HG03103 (cell line): ENCODE measurements at regions not wholly inside any gene's neighbourhood (a gene's known extent, or its start where the extent isn't known, plus 50 kb on each side); places are given as distances from the start of the nearest gene placed in this dataset.
"Not testable (repeated sequence)": the region's sequence is repeated elsewhere in the genome, so short reads cannot be mapped to it uniquely, and the experiment has no call there.

ENCODE experiments used
- ATAC-seq: cut with Tn5 transposase; IDR thresholded peaks from one replicate; pipeline ENCODE4 v1.9.1; 2021; ENCODE audit warnings: low read depth; ENCODE audit not compliant: unreplicated experiment

DNA sequence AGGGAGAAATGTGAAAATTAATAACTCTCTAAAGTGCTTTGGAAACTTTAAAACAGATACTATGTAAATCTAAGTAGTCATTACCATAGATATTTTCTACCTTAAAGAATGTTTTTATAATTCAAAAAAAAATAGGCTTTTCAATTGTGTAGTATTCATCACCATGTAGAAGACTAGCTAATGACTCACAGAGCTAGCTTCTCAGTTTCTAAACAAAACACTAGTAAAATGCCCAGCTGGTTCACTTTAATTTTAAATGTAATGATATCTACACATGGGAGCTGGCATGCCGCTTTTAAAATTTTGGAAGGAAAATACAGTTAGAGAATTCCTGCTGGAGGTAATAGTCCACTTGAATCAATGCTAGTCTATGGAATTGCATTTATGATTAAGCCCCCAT lies 509.8 kb downstream of the CSNK1G3 start:
- no peak for ATAC-seq

GRCh38 chr5:124021066-124021641 lies 509.2 kb downstream of the CSNK1G3 start:
- no peak for ATAC-seq

- not testable (repeated sequence) for ATAC-seq
Observed at GRCh38 chr5:124017321-124017720, 505.3 kb downstream of the CSNK1G3 start.

GRCh38 chr5:124007675-124008398 lies 495.9 kb downstream of the CSNK1G3 start:
- no peak for ATAC-seq

GRCh38 chr5:124001036-124001615 lies 489.1 kb downstream of the CSNK1G3 start:
- no peak for ATAC-seq

DNA sequence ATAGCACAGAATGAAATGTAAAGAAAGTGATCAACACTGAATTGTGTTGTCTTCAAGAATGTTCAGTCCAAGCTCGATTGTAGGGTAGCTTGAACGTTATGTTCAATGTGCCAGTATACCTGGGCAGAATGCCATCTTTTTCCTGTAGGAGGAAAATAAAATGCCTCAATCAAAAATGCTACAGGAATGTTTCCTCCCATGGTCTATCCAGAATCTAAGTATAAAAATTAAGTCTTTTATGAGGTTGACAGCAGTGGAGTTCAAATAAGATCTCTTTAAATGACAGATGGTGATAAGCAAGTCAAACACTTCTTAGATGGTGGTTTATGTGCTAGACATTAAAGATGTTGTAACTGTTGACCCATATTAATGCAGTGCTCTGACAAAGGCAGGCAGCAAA lies 488.6 kb downstream of the CSNK1G3 start:
- ATAC-seq: no peak

DNA sequence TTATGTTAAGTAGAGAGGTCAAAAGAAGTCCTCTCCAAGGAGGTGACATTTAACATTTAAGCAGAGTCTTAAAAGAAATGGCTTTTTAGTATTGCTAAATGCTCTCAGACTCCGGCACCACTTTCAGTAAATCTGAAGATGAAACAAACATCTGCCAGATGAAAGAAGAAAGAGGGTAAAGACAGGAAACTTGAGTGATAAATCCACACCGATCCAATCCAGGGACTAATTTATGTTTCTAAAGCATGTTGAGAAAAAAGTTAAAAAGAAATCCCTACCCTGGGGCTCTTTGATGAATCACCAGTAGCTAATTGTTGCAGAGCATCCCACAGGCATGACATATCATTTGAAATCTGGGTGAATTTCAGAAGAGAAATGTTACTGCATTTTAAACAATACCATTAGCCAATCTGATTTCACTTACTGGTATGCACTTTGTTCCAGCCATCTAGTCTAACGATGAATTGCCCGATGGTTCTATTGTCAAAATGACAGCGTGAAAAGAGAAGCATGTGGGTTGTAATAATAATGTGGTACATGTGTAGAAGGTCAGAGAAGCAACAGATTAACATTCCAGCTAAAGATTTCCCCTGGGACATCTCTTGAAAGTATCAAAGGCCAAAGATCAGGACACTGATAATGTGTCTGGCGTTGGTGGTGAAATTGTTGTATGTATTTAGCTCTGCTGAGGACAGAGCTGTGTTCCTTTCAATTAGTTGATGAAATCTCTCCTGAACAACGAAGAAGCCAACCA lies 485.7 kb downstream of the CSNK1G3 start:
- ATAC-seq: no peak

DNA sequence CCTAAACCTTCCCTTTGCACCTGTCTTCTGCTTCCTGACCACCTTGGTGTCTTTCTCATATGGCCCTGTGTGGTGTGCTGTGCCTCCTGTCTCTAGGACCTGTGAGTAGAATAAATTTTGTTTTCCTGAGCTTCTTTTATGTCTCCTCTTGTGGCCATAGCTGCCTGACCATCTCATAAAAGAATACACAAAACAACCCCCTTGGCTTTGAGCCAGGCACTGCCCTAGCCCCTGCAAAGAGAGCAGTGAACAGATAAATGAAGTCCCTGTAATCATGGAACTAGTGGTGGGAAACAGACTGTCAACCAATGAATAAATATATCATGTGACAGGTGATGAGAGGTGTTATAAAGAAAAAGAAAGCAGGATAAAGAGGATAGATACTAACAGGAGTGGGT lies 485.1 kb downstream of the CSNK1G3 start:
- ATAC-seq: no peak

DNA sequence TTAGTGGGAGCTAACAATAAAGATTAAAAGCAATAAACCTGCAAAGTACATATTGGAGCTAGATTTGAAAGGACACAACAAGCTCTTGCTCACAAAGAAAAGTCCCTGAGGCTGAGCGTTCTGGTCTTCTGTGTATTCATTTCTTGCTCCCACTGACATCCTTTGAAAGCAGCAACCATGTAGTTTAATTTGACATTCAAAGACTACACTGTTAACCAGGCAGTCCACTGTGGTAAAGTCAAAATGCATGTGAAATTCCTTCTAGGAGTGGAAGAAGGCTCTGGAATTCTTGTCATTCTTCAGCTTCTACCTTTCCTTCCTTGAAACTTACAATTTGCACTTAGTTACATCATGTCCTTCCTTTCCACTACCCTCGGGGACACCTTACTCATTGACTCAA lies 480.7 kb downstream of the CSNK1G3 start:
- ATAC-seq: no peak

- ATAC-seq: no peak
Observed at GRCh38 chr5:123987956-123988355, 476.0 kb downstream of the CSNK1G3 start.

- peak; percentile 87 for ATAC-seq
Observed at GRCh38 chr5:123976379-123977033, 464.5 kb downstream of the CSNK1G3 start.

GRCh38 chr5:123975521-123975920 lies 463.5 kb downstream of the CSNK1G3 start:
- ATAC-seq: not testable (repeated sequence)

- ATAC-seq: no peak
Observed at GRCh38 chr5:123966781-123967180, 454.8 kb downstream of the CSNK1G3 start.

- ATAC-seq: no peak
Observed at GRCh38 chr5:123965626-123966025, 453.6 kb downstream of the CSNK1G3 start.

- ATAC-seq: no peak
Observed at GRCh38 chr5:123964884-123965283, 452.9 kb downstream of the CSNK1G3 start.

DNA sequence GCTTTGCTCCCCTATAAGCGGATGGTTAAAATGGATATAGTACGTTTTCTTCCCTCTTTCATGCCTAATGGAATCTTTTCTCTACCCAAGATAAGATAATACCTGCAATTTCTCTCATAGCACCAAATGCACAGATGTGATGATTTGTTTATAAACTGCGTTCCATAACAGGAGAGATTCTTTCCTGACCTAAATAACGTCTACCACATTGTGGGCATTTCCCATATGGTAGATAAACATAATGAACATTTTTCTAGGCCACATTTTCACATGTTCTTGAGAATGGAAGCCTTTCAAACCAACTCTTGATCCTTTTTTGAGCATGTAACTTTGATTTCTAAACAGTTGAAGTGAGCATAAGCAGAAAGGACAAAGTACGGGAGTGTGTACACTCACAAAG lies 448.5 kb downstream of the CSNK1G3 start:
- no peak for ATAC-seq

- ATAC-seq: no peak
Observed at GRCh38 chr5:123951582-123951977, 439.6 kb downstream of the CSNK1G3 start.

GRCh38 chr5:123950701-123951581 lies 439.0 kb downstream of the CSNK1G3 start:
- ATAC-seq: no peak

DNA sequence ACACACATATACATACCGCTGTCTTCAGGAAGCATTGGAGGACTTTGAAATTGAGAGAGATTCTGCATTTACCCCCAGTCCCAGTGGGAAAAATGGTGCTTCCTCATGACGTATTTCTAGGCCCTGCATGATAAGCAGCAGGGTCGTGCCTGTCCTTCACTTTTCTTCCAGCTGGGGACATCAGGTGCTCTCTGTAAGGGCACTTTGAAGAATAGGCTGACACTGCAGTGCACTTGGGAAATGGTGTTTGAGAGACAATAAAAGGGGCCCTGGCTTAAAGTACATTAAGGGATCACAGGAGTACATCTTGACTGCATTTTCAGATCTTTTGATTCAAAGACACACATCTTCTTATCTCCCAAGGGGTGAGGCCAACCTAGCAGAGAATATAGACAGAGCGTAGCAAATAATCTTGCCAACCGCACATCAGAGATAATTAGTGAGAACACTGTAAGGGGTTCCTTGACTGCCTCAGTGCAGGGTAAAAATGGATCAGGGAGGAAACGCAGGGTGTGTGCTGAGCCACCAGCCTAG lies 437.9 kb downstream of the CSNK1G3 start:
- ATAC-seq: no peak
